ENCODE measurements at regions not wholly inside any gene's neighbourhood (a gene's known extent, or its start where the extent isn't known, plus 50 kb on each side); places are given as distances from the start of the nearest gene placed in this dataset.

- no peak for TF ChIP-seq CTCF (IDR thresholded peaks at IDR 0.05)
- TF ChIP-seq POLR2AphosphoS5 (IDR thresholded peaks at IDR 0.05): no peak
- no peak for TF ChIP-seq EP300 (IDR thresholded peaks at IDR 0.05)
These were observed 334.7 kb upstream of the ZEB2 start for GRCh38 chr2:144854596-144854995.

All from sigmoid colon (tissue), 4 donors.